ENCODE measurements at regions not wholly inside any gene's neighbourhood (a gene's known extent, or its start where the extent isn't known, plus 50 kb on each side); places are given as distances from the start of the nearest gene placed in this dataset.

GRCh38 chr9:7246917-7247522 lies 489.2 kb downstream of the KDM4C start:
- Mint-ChIP-seq H3K4me1 (ENCODE audit: low read depth) (peaks cover 5% of the 10 kb centered on the region), H3K27ac (no peak overlapping the region), H3K9me3 (no peaks in the 10 kb centered on the region), H3K4me3 (no peak overlapping the region), H3K27me3 (no peaks in the 10 kb centered on the region), H3K36me3 (ENCODE audit: low read depth) (no peaks in the 10 kb centered on the region)
- DNase-seq, result no peak

GRCh38 chr9:7245976-7246580 lies 488.3 kb downstream of the KDM4C start:
- Mint-ChIP-seq H3K9me3 (no peaks in the 10 kb centered on the region), H3K36me3 (ENCODE audit: low read depth) (no peaks in the 10 kb centered on the region), H3K4me1 (ENCODE audit: low read depth) (peaks cover 5% of the 10 kb centered on the region), H3K27ac (no peak overlapping the region), H3K4me3 (no peak overlapping the region), H3K27me3 (no peaks in the 10 kb centered on the region)
- DNase-seq, result no peak

GRCh38 chr9:7243838-7244237 lies 486.1 kb downstream of the KDM4C start:
- peaks cover 5% of the 10 kb centered on the region for H3K4me1 Mint-ChIP-seq (ENCODE audit: low read depth)
- no peak overlapping the region for H3K27ac Mint-ChIP-seq
- H3K9me3 Mint-ChIP-seq, result no peaks in the 10 kb centered on the region
- H3K27me3 Mint-ChIP-seq, result no peaks in the 10 kb centered on the region
- no peaks in the 10 kb centered on the region for H3K36me3 Mint-ChIP-seq (ENCODE audit: low read depth)
- H3K4me3 Mint-ChIP-seq, result no peak overlapping the region
- DNase-seq, result no peak

- no peaks in the 10 kb centered on the region for H3K36me3 Mint-ChIP-seq (ENCODE audit: low read depth)
- H3K9me3 Mint-ChIP-seq, result no peaks in the 10 kb centered on the region
- H3K27ac Mint-ChIP-seq, result no peak overlapping the region
- H3K4me3 Mint-ChIP-seq, result no peak overlapping the region
- peaks cover 5% of the 10 kb centered on the region for H3K4me1 Mint-ChIP-seq (ENCODE audit: low read depth)
- no peaks in the 10 kb centered on the region for H3K27me3 Mint-ChIP-seq
- no peak for DNase-seq
These were observed 484.4 kb downstream of the KDM4C start for GRCh38 chr9:7242126-7242525.

- Mint-ChIP-seq H3K4me1 (ENCODE audit: low read depth) (peaks cover 5% of the 10 kb centered on the region), H3K4me3 (no peak overlapping the region), H3K27me3 (no peaks in the 10 kb centered on the region), H3K9me3 (no peaks in the 10 kb centered on the region), H3K36me3 (ENCODE audit: low read depth) (no peaks in the 10 kb centered on the region), H3K27ac (no peak overlapping the region)
- no peak for DNase-seq
These were observed 483.9 kb downstream of the KDM4C start for GRCh38 chr9:7241694-7242093.

- H3K36me3 Mint-ChIP-seq (ENCODE audit: low read depth), result no peaks in the 10 kb centered on the region
- no peak overlapping the region for H3K27ac Mint-ChIP-seq
- no peak overlapping the region for H3K4me3 Mint-ChIP-seq
- no peaks in the 10 kb centered on the region for H3K9me3 Mint-ChIP-seq
- DNase-seq, result no peak
- no peaks in the 10 kb centered on the region for H3K27me3 Mint-ChIP-seq
- no peaks in the 10 kb centered on the region for H3K4me1 Mint-ChIP-seq (ENCODE audit: low read depth)
These were observed 483.0 kb downstream of the KDM4C start for GRCh38 chr9:7240569-7241311.

- Mint-ChIP-seq H3K9me3 (no peaks in the 10 kb centered on the region), H3K4me1 (ENCODE audit: low read depth) (no peaks in the 10 kb centered on the region), H3K27me3 (no peaks in the 10 kb centered on the region), H3K36me3 (ENCODE audit: low read depth) (no peaks in the 10 kb centered on the region), H3K27ac (no peak overlapping the region), H3K4me3 (no peak overlapping the region)
- DNase-seq, result no peak
These were observed 481.9 kb downstream of the KDM4C start for GRCh38 chr9:7239708-7240107.

GRCh38 chr9:7238247-7238637 lies 480.5 kb downstream of the KDM4C start:
- no peaks in the 10 kb centered on the region for H3K4me1 Mint-ChIP-seq (ENCODE audit: low read depth)
- H3K4me3 Mint-ChIP-seq, result no peak overlapping the region
- DNase-seq, result no peak
- no peak overlapping the region for H3K27ac Mint-ChIP-seq
- peaks cover under 1% of the 10 kb centered on the region for H3K27me3 Mint-ChIP-seq
- H3K9me3 Mint-ChIP-seq, result no peaks in the 10 kb centered on the region
- no peaks in the 10 kb centered on the region for H3K36me3 Mint-ChIP-seq (ENCODE audit: low read depth)

- Mint-ChIP-seq H3K9me3 (no peaks in the 10 kb centered on the region), H3K36me3 (ENCODE audit: low read depth) (no peaks in the 10 kb centered on the region), H3K4me3 (no peak overlapping the region), H3K27me3 (peaks cover 4% of the 10 kb centered on the region), H3K4me1 (ENCODE audit: low read depth) (no peaks in the 10 kb centered on the region), H3K27ac (no peak overlapping the region)
- DNase-seq, result no peak
These were observed 479.9 kb downstream of the KDM4C start for GRCh38 chr9:7237473-7238246.

- DNase-seq, result no peak
- Mint-ChIP-seq H3K4me1 (ENCODE audit: low read depth) (no peaks in the 10 kb centered on the region), H3K27me3 (peaks cover 7% of the 10 kb centered on the region), H3K36me3 (ENCODE audit: low read depth) (no peaks in the 10 kb centered on the region), H3K4me3 (no peak overlapping the region), H3K9me3 (no peaks in the 10 kb centered on the region), H3K27ac (no peak overlapping the region)
These were observed 478.4 kb downstream of the KDM4C start for GRCh38 chr9:7236186-7236585.

- Mint-ChIP-seq H3K9me3 (no peaks in the 10 kb centered on the region), H3K36me3 (ENCODE audit: low read depth) (no peaks in the 10 kb centered on the region), H3K27me3 (peaks cover 16% of the 10 kb centered on the region), H3K4me1 (ENCODE audit: low read depth) (no peaks in the 10 kb centered on the region), H3K27ac (no peak overlapping the region), H3K4me3 (no peak overlapping the region)
- DNase-seq, result peak; percentile 42
These were observed 476.4 kb downstream of the KDM4C start for GRCh38 chr9:7234144-7234543.

- DNase-seq, result no peak
- Mint-ChIP-seq H3K4me3 (no peak overlapping the region), H3K9me3 (no peaks in the 10 kb centered on the region), H3K27ac (no peak overlapping the region), H3K4me1 (ENCODE audit: low read depth) (peaks cover 15% of the 10 kb centered on the region), H3K27me3 (peaks cover 16% of the 10 kb centered on the region), H3K36me3 (ENCODE audit: low read depth) (no peaks in the 10 kb centered on the region)
These were observed 471.8 kb downstream of the KDM4C start for GRCh38 chr9:7229571-7229970.

GRCh38 chr9:7228726-7229125 lies 471.0 kb downstream of the KDM4C start:
- Mint-ChIP-seq H3K9me3 (no peaks in the 10 kb centered on the region), H3K4me3 (no peak overlapping the region), H3K27me3 (peaks cover 16% of the 10 kb centered on the region), H3K27ac (no peak overlapping the region), H3K4me1 (ENCODE audit: low read depth) (peaks cover 15% of the 10 kb centered on the region), H3K36me3 (ENCODE audit: low read depth) (no peaks in the 10 kb centered on the region)
- no peak for DNase-seq

GRCh38 chr9:7227951-7228350 lies 470.2 kb downstream of the KDM4C start:
- Mint-ChIP-seq H3K4me1 (ENCODE audit: low read depth) (peaks cover 15% of the 10 kb centered on the region), H3K27me3 (peaks cover 14% of the 10 kb centered on the region), H3K36me3 (ENCODE audit: low read depth) (no peaks in the 10 kb centered on the region), H3K4me3 (no peak overlapping the region), H3K9me3 (no peaks in the 10 kb centered on the region), H3K27ac (no peak overlapping the region)
- no peak for DNase-seq

All from activated T-cell treated with anti-CD3 and anti-CD28 coated beads, Interleukin-2, amount 50 U/mL, for 24 hours (primary cell).